HG02973 (cell line): ENCODE measurements at regions not wholly inside any gene's neighbourhood (a gene's known extent, or its start where the extent isn't known, plus 50 kb on each side); places are given as distances from the start of the nearest gene placed in this dataset.

Experiments
- ATAC-seq: cut with Tn5 transposase; IDR thresholded peaks from one replicate; pipeline ENCODE4 v1.9.1; 2021; ENCODE audit warnings: moderate library complexity; ENCODE audit not compliant: unreplicated experiment

GRCh38 chr3:151935446-151935845, 62.0 kb downstream of the SUCNR1 start:
- ATAC-seq = no peak

- ATAC-seq = no peak
Measured at GRCh38 chr3:151940481-151940880, 67.0 kb downstream of the SUCNR1 start.

- ATAC-seq = no peak
Measured at GRCh38 chr3:151943539-151943938, 70.1 kb downstream of the SUCNR1 start.

GRCh38 chr3:151944356-151944755, 70.9 kb downstream of the SUCNR1 start:
- ATAC-seq = no peak

GRCh38 chr3:151946606-151947005, 73.2 kb downstream of the SUCNR1 start:
- ATAC-seq = no peak

- no peak for ATAC-seq
Measured at GRCh38 chr3:151949706-151950105, 76.3 kb downstream of the SUCNR1 start.

GRCh38 chr3:151955356-151955755, 81.9 kb downstream of the SUCNR1 start:
- ATAC-seq = no peak

- ATAC-seq = no peak
Measured at GRCh38 chr3:151960961-151961580, 87.6 kb downstream of the SUCNR1 start.

- no peak for ATAC-seq
Measured at GRCh38 chr3:151962352-151962751, 88.9 kb downstream of the SUCNR1 start.

GRCh38 chr3:151962912-151963311, 89.5 kb downstream of the SUCNR1 start:
- ATAC-seq = no peak

- no peak for ATAC-seq
Measured at GRCh38 chr3:151964743-151965142, 91.3 kb downstream of the SUCNR1 start.

GRCh38 chr3:151969026-151969642, 95.7 kb downstream of the SUCNR1 start:
- no peak for ATAC-seq

- no peak for ATAC-seq
Measured at GRCh38 chr3:151971814-151972579, 98.6 kb downstream of the SUCNR1 start.

GRCh38 chr3:151974067-151974466, 100.6 kb downstream of the SUCNR1 start:
- ATAC-seq = no peak

- ATAC-seq = no peak
Measured at GRCh38 chr3:151976211-151977050, 103.0 kb downstream of the SUCNR1 start.

- no peak for ATAC-seq
Measured at GRCh38 chr3:151979906-151980305, 106.5 kb downstream of the SUCNR1 start.

GRCh38 chr3:151983538-151983937, 110.1 kb downstream of the SUCNR1 start:
- no peak for ATAC-seq

- no peak for ATAC-seq
Measured at GRCh38 chr3:151985787-151986430, 112.5 kb downstream of the SUCNR1 start.

- no peak for ATAC-seq
Measured at GRCh38 chr3:151987893-151988292, 114.5 kb downstream of the SUCNR1 start.

- ATAC-seq = no peak
Measured at GRCh38 chr3:151989621-151990020, 116.2 kb downstream of the SUCNR1 start.
